AG09319 (cell line): ENCODE measurements at regions not wholly inside any gene's neighbourhood (a gene's known extent, or its start where the extent isn't known, plus 50 kb on each side); places are given as distances from the start of the nearest gene placed in this dataset.
"Not testable (repeated sequence)": the region's sequence is repeated elsewhere in the genome, so short reads cannot be mapped to it uniquely, and the experiment has no call there.

Experiments
- DNase-seq: peaks from one replicate; pipeline ENCODE4 v3.0.0-alpha.2; 2010; ENCODE audit warnings: low read depth; ENCODE audit errors: extremely low read depth
- TF ChIP-seq, protein P1 (sequence below): IDR thresholded peaks from 2 replicates; pipeline ENCODE4 v1.5.1; 2011; ENCODE audit warnings: low read depth, mild to moderate bottlenecking, inconsistent platforms, low read length, moderate library complexity

- no peak for DNase-seq
- TF ChIP-seq, protein P1, sequence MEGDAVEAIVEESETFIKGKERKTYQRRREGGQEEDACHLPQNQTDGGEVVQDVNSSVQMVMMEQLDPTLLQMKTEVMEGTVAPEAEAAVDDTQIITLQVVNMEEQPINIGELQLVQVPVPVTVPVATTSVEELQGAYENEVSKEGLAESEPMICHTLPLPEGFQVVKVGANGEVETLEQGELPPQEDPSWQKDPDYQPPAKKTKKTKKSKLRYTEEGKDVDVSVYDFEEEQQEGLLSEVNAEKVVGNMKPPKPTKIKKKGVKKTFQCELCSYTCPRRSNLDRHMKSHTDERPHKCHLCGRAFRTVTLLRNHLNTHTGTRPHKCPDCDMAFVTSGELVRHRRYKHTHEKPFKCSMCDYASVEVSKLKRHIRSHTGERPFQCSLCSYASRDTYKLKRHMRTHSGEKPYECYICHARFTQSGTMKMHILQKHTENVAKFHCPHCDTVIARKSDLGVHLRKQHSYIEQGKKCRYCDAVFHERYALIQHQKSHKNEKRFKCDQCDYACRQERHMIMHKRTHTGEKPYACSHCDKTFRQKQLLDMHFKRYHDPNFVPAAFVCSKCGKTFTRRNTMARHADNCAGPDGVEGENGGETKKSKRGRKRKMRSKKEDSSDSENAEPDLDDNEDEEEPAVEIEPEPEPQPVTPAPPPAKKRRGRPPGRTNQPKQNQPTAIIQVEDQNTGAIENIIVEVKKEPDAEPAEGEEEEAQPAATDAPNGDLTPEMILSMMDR = no peak
Measured at GRCh38 chr6:146975093-146975492, 229.1 kb upstream of the STXBP5 start.

DNA sequence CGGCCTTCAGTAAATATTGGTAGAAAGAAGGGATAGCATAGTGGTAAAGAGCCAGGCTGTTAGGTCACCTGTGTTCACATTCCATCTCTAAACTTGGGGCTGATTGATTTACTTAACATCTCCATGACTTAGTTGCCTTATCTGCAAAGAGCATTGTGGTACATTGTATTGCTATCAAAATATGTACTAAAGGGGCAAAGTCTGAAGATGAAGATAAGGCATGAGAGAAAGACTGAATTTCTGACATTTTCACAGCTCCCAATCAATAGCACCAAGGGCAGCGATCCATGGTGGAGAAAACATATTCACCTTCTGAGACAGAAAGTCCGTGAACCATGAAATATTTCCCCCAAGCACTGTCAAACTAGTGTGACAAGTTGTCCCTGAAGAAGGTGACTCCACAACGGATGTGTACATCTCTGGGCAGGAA, 223.3 kb upstream of the STXBP5 start:
- TF ChIP-seq, protein P1 = no peak
- no peak for DNase-seq

DNA sequence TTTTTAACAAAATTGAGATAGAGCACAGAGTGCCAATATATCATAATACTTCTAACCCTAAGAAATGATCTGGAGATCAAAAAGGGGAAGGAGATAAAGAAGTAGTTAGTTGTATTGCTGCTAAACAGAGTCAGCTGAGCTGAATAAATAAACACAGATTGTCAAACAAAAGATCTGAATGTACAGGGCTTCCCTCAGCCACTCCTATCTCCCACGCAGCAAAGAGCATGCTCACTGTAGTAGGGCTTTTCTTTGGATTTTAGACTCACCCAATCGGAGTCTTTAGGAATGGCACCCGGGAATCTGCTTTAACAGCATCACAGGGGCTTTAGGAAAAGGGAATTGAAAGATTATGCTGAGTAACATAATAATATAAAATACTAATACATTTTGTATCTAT, 222.2 kb upstream of the STXBP5 start:
- TF ChIP-seq, protein P1 = no peak
- no peak for DNase-seq

DNA sequence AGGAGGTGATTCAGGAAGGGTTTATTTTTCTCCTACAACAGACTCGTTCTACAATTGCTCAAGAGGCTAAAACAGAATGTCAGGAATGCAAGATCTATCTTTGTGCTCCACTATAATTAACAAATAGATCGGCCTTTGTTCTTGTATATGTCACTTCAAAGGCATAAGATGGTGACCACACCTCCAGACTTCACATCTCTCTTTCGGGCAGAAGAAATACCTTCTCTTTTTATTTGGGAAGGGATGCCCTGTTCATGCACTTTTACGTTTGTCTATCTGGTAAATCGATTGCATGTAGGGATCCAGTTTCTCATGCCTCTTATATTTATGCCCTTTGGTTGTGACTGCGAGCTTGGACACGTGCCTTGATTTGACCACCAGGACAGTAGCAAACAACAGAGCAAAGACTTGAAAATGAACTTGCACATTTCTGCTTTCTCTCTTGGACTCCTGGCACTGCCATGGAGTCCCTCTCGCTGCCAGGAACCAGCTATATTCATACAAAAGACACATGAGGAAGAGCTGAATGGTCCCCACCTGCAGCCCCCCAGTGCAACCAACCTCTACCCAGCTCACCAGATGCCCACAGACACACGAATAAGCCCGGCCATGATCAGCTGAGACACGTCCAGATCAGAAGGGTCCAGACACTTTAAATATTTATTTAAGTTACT, 219.8 kb upstream of the STXBP5 start:
- TF ChIP-seq, protein P1 = no peak
- no peak for DNase-seq

- TF ChIP-seq, protein P1 = no peak
- no peak for DNase-seq
Measured at GRCh38 chr6:146985111-146985510, 219.1 kb upstream of the STXBP5 start.

- TF ChIP-seq, protein P1 = no peak
- DNase-seq = no peak
Measured at GRCh38 chr6:146985966-146986365, 218.3 kb upstream of the STXBP5 start.

DNA sequence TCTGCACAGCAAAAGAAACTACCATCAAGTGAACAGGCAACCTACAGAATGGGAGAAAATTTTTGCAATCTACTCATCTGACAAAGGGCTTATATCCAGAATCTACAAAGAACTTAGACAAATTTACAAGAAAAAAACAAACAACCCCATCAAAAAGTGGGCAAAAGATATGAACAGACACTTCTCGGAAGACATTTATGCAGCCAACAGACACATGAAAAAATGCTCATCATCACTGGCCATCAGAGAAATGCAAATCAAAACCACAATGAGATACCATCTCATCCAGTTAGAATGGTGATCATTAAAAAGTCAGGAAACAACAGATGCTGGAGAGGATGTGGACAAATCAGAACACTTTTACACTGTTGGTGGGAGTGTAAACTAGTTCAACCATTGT, 216.3 kb upstream of the STXBP5 start:
- not testable (repeated sequence) for DNase-seq

DNA sequence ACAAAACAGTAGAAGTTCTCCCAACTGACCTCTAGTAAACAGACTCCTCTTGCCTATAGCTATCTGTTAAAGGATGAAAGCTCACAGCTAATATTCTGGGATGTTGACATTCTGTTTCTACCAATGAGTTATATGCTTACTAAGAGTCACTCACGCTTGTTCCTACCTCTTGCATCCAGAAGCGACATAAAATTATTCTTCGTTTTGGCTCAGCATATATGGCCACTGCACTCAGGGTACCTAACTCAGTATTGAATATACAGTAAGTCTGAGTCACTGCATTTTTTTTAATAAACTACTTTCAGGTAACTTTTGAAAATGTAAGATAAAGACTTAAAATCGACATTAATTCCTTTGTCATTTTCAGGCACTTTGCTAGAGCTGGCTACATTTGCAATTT, 214.4 kb upstream of the STXBP5 start:
- TF ChIP-seq, protein P1 = no peak
- no peak for DNase-seq
